Prostate gland (tissue), 2 donors: ENCODE measurements at regions not wholly inside any gene's neighbourhood (a gene's known extent, or its start where the extent isn't known, plus 50 kb on each side); places are given as distances from the start of the nearest gene placed in this dataset.

ENCODE experiments used
- DNase-seq: peaks from one replicate; pipeline ENCODE4 v3.0.0-alpha.2; 2019; ENCODE audit warnings: low spot score
- H3K27ac ChIP-seq, 2 donors: fragments of 200-600 bp; sonication (generic); 2 replicates each; pipeline ENCODE4 v1.5.1; 2017 to 2019
- H3K27me3 ChIP-seq: fragments of 200-600 bp; sonication (generic); replicated peaks from 2 replicates; pipeline ENCODE4 v1.5.1; 2019; ENCODE audit not compliant: insufficient read depth
- H3K36me3 ChIP-seq, 2 donors: fragments of 200-600 bp; sonication (generic); 1 replicate in 1 of 2; 2 replicates in 1 of 2; pipeline versions ENCODE4 v1.5.1 to v1.8.1; 2017 to 2019
- H3K4me1 ChIP-seq: fragments of 200-600 bp; sonication (generic); replicated peaks from 2 replicates; pipeline ENCODE4 v1.5.1; 2019
- H3K4me3 ChIP-seq, 2 donors: fragments of 200-600 bp; sonication (generic); 2 replicates each; pipeline ENCODE4 v1.5.1; 2017 to 2019
- H3K9me3 ChIP-seq: fragments of 200-600 bp; sonication (generic); 2 replicates; pipeline ENCODE4 v1.5.1; 2017
- CTCF ChIP-seq, 4 experiments: fragments of 200-600 bp in 2 of 4; fragments of 450-650 bp in 2 of 4; sonication (generic) in 2 of 4; IDR thresholded peaks; 1 replicate in 3 of 4; 2 replicates in 1 of 4; pipeline ENCODE4 v1.5.1; 2016 to 2019; ENCODE audit warnings: antibody characterized with exemption in 4 of 4, mild to moderate bottlenecking in 2 of 4, moderate library complexity in 2 of 4
- POLR2A ChIP-seq: fragments of 450-650 bp; IDR thresholded peaks from one replicate; pipeline ENCODE4 v1.6.1; 2016; ENCODE audit warnings: antibody characterized with exemption, mild to moderate bottlenecking
- POLR2AphosphoS5 ChIP-seq: sonication (generic); formaldehyde crosslinking; IDR thresholded peaks from one replicate; pipeline ENCODE4 v1.6.1; 2017; ENCODE audit warnings: antibody characterized with exemption
- WGBS: methylation state at CpG from one replicate; pipeline ENCODE4 v1.1.5; 2018; 5-methylcytosine and 5-hydroxymethylcytosine counted together
- intact Hi-C: fragments of 100-400 bp; cut with DNase I; formaldehyde crosslinking; loops from one replicate; pipeline ENCODE4 v1.14.2; 2022

- no peaks in the 10 kb centered on the region for H3K27me3 ChIP-seq
- TF ChIP-seq POLR2AphosphoS5: no peak
- TF ChIP-seq CTCF (IDR thresholded peaks at IDR 0.05): no peak
- TF ChIP-seq POLR2A: no peak
- WGBS: 58% methylated on average over 2 of the region's 2 CpGs
- H3K4me1 ChIP-seq: no peaks in the 10 kb centered on the region
- H3K9me3 ChIP-seq: no peaks in the 10 kb centered on the region
- no peaks in the 10 kb centered on the region for H3K36me3 ChIP-seq
- no peak overlapping the region for H3K27ac ChIP-seq
- intact Hi-C loops: no loop called here
- no peak overlapping the region for H3K4me3 ChIP-seq
- no peak for DNase-seq
Observed at GRCh38 chr9:82147798-82148425, 159.3 kb downstream of the SPATA31D1 start.

- 48% methylated on average over 1 of the region's 1 CpG for WGBS
- H3K36me3 ChIP-seq: no peaks in the 10 kb centered on the region
- H3K9me3 ChIP-seq: no peaks in the 10 kb centered on the region
- intact Hi-C loops: no loop called here
- no peak for DNase-seq
- no peak overlapping the region for H3K27ac ChIP-seq
- H3K27me3 ChIP-seq: no peaks in the 10 kb centered on the region
- no peaks in the 10 kb centered on the region for H3K4me1 ChIP-seq
- H3K4me3 ChIP-seq: no peak overlapping the region
- TF ChIP-seq POLR2A: no peak
- TF ChIP-seq POLR2AphosphoS5: no peak
Observed at GRCh38 chr9:82148426-82148810, 159.8 kb downstream of the SPATA31D1 start.

- H3K27ac ChIP-seq: no peak overlapping the region
- H3K36me3 ChIP-seq: no peaks in the 10 kb centered on the region
- TF ChIP-seq CTCF (IDR thresholded peaks at IDR 0.05) (no peak), POLR2AphosphoS5 (no peak), POLR2A (no peak)
- DNase-seq: no peak
- no peaks in the 10 kb centered on the region for H3K9me3 ChIP-seq
- 50% methylated on average over 8 of the region's 8 CpGs for WGBS
- no peaks in the 10 kb centered on the region for H3K4me1 ChIP-seq
- H3K4me3 ChIP-seq: no peak overlapping the region
- intact Hi-C loops: no loop called here
- H3K27me3 ChIP-seq: no peaks in the 10 kb centered on the region
Observed at GRCh38 chr9:82148901-82149461, 160.4 kb downstream of the SPATA31D1 start.

- Histone ChIP-seq H3K36me3 (no peaks in the 10 kb centered on the region), H3K9me3 (no peaks in the 10 kb centered on the region), H3K4me3 (no peak overlapping the region), H3K4me1 (no peaks in the 10 kb centered on the region), H3K27me3 (no peaks in the 10 kb centered on the region), H3K27ac (no peak overlapping the region)
- no peak for TF ChIP-seq POLR2A
- 87% methylated on average over 4 of the region's 4 CpGs for WGBS
- no peak for DNase-seq
- intact Hi-C loops: no loop called here
Observed at GRCh38 chr9:82149501-82149946, 161.0 kb downstream of the SPATA31D1 start.

- no peak overlapping the region for H3K4me3 ChIP-seq
- no peaks in the 10 kb centered on the region for H3K9me3 ChIP-seq
- intact Hi-C loops: no loop called here
- H3K27ac ChIP-seq: no peak overlapping the region
- DNase-seq: no peak
- WGBS: 100% methylated on average over 1 of the region's 1 CpG
- no peaks in the 10 kb centered on the region for H3K27me3 ChIP-seq
- no peaks in the 10 kb centered on the region for H3K36me3 ChIP-seq
- no peaks in the 10 kb centered on the region for H3K4me1 ChIP-seq
- TF ChIP-seq POLR2AphosphoS5 (no peak), POLR2A (no peak), CTCF (IDR thresholded peaks at IDR 0.05) (no peak)
Observed at GRCh38 chr9:82152181-82152580, 163.6 kb downstream of the SPATA31D1 start.

GRCh38 chr9:82153032-82153431, 164.5 kb downstream of the SPATA31D1 start:
- Histone ChIP-seq H3K9me3 (no peaks in the 10 kb centered on the region), H3K27ac (no peak overlapping the region), H3K4me3 (no peak overlapping the region), H3K27me3 (no peaks in the 10 kb centered on the region), H3K4me1 (no peaks in the 10 kb centered on the region), H3K36me3 (no peaks in the 10 kb centered on the region)
- DNase-seq: no peak
- intact Hi-C loops: no loop called here
- TF ChIP-seq CTCF (IDR thresholded peaks at IDR 0.05) (no peak), POLR2AphosphoS5 (no peak), POLR2A (no peak)
